HL-60 (cell line): ENCODE measurements at regions not wholly inside any gene's neighbourhood (a gene's known extent, or its start where the extent isn't known, plus 50 kb on each side); places are given as distances from the start of the nearest gene placed in this dataset.

Experiments used
- DNase-seq, 2 experiments: peaks; one replicate each; pipeline ENCODE4 v3.0.0-alpha.2; 2010 to 2020; ENCODE audit warnings: low read depth in 1 of 2, low spot score in 1 of 2
- H3K27ac ChIP-seq: fragments of 250-450 bp; sonication (Bioruptor Pico); replicated peaks from 2 replicates; pipeline ENCODE4 v1.5.1; 2020; ENCODE audit warnings: mild to moderate bottlenecking, moderate library complexity
- H3K27me3 ChIP-seq: fragments of 250-450 bp; sonication (Bioruptor Pico); 2 replicates; pipeline ENCODE4 v1.5.1; 2021; ENCODE audit warnings: mild to moderate bottlenecking, moderate library complexity; ENCODE audit not compliant: insufficient read depth, poor library complexity, severe bottlenecking
- H3K4me3 ChIP-seq: replicated peaks from 2 replicates; pipeline ENCODE4 v1.5.1; 2011; ENCODE audit warnings: mild to moderate bottlenecking, control low read depth, low read length; ENCODE audit not compliant: insufficient read depth
- GABPA ChIP-seq: IDR thresholded peaks from 2 replicates; pipeline ENCODE4 v1.6.1; 2012; ENCODE audit warnings: low read depth
- POLR2AphosphoS5 ChIP-seq: IDR thresholded peaks from 2 replicates; pipeline ENCODE4 v1.6.1; 2012; ENCODE audit warnings: low read depth
- SPI1 ChIP-seq: IDR thresholded peaks from 2 replicates; pipeline ENCODE4 v1.6.1; 2012; ENCODE audit warnings: low read depth, mild to moderate bottlenecking, borderline replicate concordance
- TF ChIP-seq, protein P1 (sequence below): IDR thresholded peaks from one replicate; pipeline ENCODE4 v1.5.1; 2011; ENCODE audit warnings: low read length, control low read depth, inconsistent platforms; ENCODE audit not compliant: insufficient read depth
- TF ChIP-seq, protein P2 (sequence below): IDR thresholded peaks from 2 replicates; pipeline ENCODE4 v1.6.1; 2012; ENCODE audit warnings: low read depth; ENCODE audit not compliant: insufficient replicate concordance

DNA sequence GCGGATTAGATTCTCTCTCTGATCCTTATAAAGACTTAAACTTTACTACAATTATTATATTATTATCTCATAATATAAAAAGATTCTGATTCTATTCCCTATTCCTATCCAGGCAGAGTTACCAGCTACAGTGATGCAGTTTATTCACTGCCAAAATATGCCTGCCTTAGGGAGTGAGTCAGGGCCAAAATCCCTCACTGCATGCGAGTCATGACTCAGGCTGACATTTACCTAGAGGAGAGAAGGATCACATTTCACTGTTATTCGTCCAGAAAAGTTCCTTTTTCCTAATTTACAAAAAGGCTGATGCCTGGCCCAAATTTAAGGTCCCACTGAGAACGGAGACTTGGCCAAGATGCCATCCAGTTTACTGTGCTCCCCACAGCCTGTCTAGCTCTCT, 168.5 kb upstream of the LDB2 start:
- TF ChIP-seq GABPA (no peak), SPI1 (no peak), POLR2AphosphoS5 (no peak)
- TF ChIP-seq, protein P1, sequence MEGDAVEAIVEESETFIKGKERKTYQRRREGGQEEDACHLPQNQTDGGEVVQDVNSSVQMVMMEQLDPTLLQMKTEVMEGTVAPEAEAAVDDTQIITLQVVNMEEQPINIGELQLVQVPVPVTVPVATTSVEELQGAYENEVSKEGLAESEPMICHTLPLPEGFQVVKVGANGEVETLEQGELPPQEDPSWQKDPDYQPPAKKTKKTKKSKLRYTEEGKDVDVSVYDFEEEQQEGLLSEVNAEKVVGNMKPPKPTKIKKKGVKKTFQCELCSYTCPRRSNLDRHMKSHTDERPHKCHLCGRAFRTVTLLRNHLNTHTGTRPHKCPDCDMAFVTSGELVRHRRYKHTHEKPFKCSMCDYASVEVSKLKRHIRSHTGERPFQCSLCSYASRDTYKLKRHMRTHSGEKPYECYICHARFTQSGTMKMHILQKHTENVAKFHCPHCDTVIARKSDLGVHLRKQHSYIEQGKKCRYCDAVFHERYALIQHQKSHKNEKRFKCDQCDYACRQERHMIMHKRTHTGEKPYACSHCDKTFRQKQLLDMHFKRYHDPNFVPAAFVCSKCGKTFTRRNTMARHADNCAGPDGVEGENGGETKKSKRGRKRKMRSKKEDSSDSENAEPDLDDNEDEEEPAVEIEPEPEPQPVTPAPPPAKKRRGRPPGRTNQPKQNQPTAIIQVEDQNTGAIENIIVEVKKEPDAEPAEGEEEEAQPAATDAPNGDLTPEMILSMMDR = no peak
- TF ChIP-seq, protein P2, sequence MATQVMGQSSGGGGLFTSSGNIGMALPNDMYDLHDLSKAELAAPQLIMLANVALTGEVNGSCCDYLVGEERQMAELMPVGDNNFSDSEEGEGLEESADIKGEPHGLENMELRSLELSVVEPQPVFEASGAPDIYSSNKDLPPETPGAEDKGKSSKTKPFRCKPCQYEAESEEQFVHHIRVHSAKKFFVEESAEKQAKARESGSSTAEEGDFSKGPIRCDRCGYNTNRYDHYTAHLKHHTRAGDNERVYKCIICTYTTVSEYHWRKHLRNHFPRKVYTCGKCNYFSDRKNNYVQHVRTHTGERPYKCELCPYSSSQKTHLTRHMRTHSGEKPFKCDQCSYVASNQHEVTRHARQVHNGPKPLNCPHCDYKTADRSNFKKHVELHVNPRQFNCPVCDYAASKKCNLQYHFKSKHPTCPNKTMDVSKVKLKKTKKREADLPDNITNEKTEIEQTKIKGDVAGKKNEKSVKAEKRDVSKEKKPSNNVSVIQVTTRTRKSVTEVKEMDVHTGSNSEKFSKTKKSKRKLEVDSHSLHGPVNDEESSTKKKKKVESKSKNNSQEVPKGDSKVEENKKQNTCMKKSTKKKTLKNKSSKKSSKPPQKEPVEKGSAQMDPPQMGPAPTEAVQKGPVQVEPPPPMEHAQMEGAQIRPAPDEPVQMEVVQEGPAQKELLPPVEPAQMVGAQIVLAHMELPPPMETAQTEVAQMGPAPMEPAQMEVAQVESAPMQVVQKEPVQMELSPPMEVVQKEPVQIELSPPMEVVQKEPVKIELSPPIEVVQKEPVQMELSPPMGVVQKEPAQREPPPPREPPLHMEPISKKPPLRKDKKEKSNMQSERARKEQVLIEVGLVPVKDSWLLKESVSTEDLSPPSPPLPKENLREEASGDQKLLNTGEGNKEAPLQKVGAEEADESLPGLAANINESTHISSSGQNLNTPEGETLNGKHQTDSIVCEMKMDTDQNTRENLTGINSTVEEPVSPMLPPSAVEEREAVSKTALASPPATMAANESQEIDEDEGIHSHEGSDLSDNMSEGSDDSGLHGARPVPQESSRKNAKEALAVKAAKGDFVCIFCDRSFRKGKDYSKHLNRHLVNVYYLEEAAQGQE = no peak
- Histone ChIP-seq H3K4me3 (no peak overlapping the region), H3K27me3 (no peaks in the 10 kb centered on the region), H3K27ac (no peak overlapping the region)
- DNase-seq = no peak

DNA sequence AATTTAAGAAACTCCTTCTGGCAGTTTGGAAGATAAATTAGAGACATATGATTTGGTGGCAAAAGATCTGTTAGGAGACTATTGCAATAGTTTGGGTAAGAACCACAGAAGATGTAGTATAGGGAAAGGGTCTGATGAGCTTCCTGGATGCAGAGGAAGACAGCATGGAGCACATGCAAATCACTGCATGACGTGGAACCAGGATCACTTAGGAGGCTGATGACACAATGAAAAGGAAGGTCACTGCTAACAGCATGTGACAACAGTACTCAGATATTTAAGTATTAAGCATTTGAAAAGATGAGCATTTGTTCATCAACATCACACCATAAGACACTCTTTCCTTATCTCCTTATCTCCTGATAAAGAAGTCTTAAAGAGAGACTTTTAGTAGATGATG, 167.8 kb upstream of the LDB2 start:
- no peak for DNase-seq
- Histone ChIP-seq H3K27ac (no peak overlapping the region), H3K4me3 (no peak overlapping the region), H3K27me3 (no peaks in the 10 kb centered on the region)
- TF ChIP-seq POLR2AphosphoS5 (no peak), GABPA (no peak), SPI1 (no peak)
- TF ChIP-seq, protein P1 = no peak
- TF ChIP-seq, protein P2 = no peak

DNA sequence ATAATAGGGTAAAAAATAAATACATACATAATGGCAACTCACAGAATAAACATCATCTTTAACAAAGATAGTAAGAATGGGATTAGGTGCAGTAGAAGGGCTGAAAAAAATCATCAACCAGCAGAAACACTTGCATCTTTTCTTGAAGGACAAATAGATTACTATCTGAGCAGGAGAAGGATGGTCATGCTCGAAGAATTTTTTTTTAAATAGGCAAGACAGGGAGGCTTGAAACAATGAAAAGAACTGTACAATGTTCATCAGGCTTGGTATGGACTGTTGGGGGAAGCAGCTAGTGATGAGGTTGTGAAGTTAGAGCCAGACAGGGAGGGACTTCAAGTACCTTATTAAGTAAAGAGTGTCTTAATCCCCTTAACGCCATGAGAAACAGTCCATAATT, 167.4 kb upstream of the LDB2 start:
- Histone ChIP-seq H3K27me3 (no peaks in the 10 kb centered on the region), H3K4me3 (no peak overlapping the region), H3K27ac (no peak overlapping the region)
- TF ChIP-seq, protein P2 = no peak
- TF ChIP-seq POLR2AphosphoS5 (no peak), GABPA (no peak), SPI1 (no peak)
- TF ChIP-seq, protein P1 = no peak
- DNase-seq = no peak
